ENCODE measurements at regions not wholly inside any gene's neighbourhood (a gene's known extent, or its start where the extent isn't known, plus 50 kb on each side); places are given as distances from the start of the nearest gene placed in this dataset.

- TF ChIP-seq, protein P1, sequence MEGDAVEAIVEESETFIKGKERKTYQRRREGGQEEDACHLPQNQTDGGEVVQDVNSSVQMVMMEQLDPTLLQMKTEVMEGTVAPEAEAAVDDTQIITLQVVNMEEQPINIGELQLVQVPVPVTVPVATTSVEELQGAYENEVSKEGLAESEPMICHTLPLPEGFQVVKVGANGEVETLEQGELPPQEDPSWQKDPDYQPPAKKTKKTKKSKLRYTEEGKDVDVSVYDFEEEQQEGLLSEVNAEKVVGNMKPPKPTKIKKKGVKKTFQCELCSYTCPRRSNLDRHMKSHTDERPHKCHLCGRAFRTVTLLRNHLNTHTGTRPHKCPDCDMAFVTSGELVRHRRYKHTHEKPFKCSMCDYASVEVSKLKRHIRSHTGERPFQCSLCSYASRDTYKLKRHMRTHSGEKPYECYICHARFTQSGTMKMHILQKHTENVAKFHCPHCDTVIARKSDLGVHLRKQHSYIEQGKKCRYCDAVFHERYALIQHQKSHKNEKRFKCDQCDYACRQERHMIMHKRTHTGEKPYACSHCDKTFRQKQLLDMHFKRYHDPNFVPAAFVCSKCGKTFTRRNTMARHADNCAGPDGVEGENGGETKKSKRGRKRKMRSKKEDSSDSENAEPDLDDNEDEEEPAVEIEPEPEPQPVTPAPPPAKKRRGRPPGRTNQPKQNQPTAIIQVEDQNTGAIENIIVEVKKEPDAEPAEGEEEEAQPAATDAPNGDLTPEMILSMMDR (IDR thresholded peaks at IDR 0.05): no peak
- no peak for TF ChIP-seq POLR2AphosphoS5 (IDR thresholded peaks at IDR 0.05; ENCODE audit: low read depth, low read length)
- TF ChIP-seq, protein P2, sequence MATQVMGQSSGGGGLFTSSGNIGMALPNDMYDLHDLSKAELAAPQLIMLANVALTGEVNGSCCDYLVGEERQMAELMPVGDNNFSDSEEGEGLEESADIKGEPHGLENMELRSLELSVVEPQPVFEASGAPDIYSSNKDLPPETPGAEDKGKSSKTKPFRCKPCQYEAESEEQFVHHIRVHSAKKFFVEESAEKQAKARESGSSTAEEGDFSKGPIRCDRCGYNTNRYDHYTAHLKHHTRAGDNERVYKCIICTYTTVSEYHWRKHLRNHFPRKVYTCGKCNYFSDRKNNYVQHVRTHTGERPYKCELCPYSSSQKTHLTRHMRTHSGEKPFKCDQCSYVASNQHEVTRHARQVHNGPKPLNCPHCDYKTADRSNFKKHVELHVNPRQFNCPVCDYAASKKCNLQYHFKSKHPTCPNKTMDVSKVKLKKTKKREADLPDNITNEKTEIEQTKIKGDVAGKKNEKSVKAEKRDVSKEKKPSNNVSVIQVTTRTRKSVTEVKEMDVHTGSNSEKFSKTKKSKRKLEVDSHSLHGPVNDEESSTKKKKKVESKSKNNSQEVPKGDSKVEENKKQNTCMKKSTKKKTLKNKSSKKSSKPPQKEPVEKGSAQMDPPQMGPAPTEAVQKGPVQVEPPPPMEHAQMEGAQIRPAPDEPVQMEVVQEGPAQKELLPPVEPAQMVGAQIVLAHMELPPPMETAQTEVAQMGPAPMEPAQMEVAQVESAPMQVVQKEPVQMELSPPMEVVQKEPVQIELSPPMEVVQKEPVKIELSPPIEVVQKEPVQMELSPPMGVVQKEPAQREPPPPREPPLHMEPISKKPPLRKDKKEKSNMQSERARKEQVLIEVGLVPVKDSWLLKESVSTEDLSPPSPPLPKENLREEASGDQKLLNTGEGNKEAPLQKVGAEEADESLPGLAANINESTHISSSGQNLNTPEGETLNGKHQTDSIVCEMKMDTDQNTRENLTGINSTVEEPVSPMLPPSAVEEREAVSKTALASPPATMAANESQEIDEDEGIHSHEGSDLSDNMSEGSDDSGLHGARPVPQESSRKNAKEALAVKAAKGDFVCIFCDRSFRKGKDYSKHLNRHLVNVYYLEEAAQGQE (IDR thresholded peaks at IDR 0.05; ENCODE audit: insufficient read depth in 1 of 2, low read depth in 2 of 2, low read length in 1 of 2): no peak
- no peak for TF ChIP-seq SIN3A (IDR thresholded peaks at IDR 0.05; ENCODE audit: borderline replicate concordance, insufficient read depth, low read depth, low read length)
- no peak for TF ChIP-seq TCF7L2 (IDR thresholded peaks at IDR 0.05; ENCODE audit: low read depth, low read length)
These were observed 57.0 kb upstream of the ABCA1 start for GRCh38 chr9:104984948-104985347.
